GM10847 (cell line): ENCODE measurements at regions not wholly inside any gene's neighbourhood (a gene's known extent, or its start where the extent isn't known, plus 50 kb on each side); places are given as distances from the start of the nearest gene placed in this dataset.

Experiments
- POLR2A ChIP-seq: IDR thresholded peaks from 2 replicates; pipeline ENCODE4 v1.6.1; 2011; ENCODE audit not compliant: insufficient read length; ENCODE audit errors: extremely low read depth

GRCh38 chr13:50243931-50244330 lies 228.7 kb downstream of the KCNRG start:
- TF ChIP-seq POLR2A = no peak

GRCh38 chr13:50244355-50244712 lies 229.1 kb downstream of the KCNRG start:
- TF ChIP-seq POLR2A = no peak

- no peak for TF ChIP-seq POLR2A
Observed at GRCh38 chr13:50244713-50245574, 229.7 kb downstream of the KCNRG start.

GRCh38 chr13:50247223-50247622 lies 232.0 kb downstream of the KCNRG start:
- TF ChIP-seq POLR2A = no peak

- no peak for TF ChIP-seq POLR2A
Observed at GRCh38 chr13:50248516-50249143, 233.4 kb downstream of the KCNRG start.

- TF ChIP-seq POLR2A = no peak
Observed at GRCh38 chr13:50249144-50249521, 233.9 kb downstream of the KCNRG start.

- TF ChIP-seq POLR2A = no peak
Observed at GRCh38 chr13:50250401-50250800, 235.2 kb downstream of the KCNRG start.

- no peak for TF ChIP-seq POLR2A
Observed at GRCh38 chr13:50255639-50256038, 240.4 kb downstream of the KCNRG start.

GRCh38 chr13:50257646-50258045 lies 242.4 kb downstream of the KCNRG start:
- TF ChIP-seq POLR2A = no peak

GRCh38 chr13:50261130-50261901 lies 246.1 kb downstream of the KCNRG start:
- TF ChIP-seq POLR2A = no peak

GRCh38 chr13:50267066-50267465 lies 251.8 kb downstream of the KCNRG start:
- TF ChIP-seq POLR2A = no peak

GRCh38 chr13:50267917-50268316 lies 252.7 kb downstream of the KCNRG start:
- TF ChIP-seq POLR2A = no peak

GRCh38 chr13:50268500-50268899 lies 253.3 kb downstream of the KCNRG start:
- no peak for TF ChIP-seq POLR2A

- no peak for TF ChIP-seq POLR2A
Observed at GRCh38 chr13:50274181-50274580, 258.9 kb downstream of the KCNRG start.

GRCh38 chr13:50275392-50276063 lies 260.3 kb downstream of the KCNRG start:
- TF ChIP-seq POLR2A = no peak
